Esophagus squamous epithelium (tissue), 5 donors: ENCODE measurements at regions not wholly inside any gene's neighbourhood (a gene's known extent, or its start where the extent isn't known, plus 50 kb on each side); places are given as distances from the start of the nearest gene placed in this dataset.

ENCODE experiments used
- DNase-seq: peaks from one replicate; lab custom pipeline; 2025; lab: John Stamatoyannopoulos, UW
- H3K27ac ChIP-seq, 4 donors: fragments of 200-600 bp; sonication (generic); one replicate each; pipeline ENCODE4 v1.5.1; 2016 to 2019; ENCODE audit warnings: mild to moderate bottlenecking in 1 of 4
- H3K27me3 ChIP-seq, 4 donors: fragments of 200-600 bp; sonication (generic); 1 replicate in 3 of 4; 2 replicates in 1 of 4; pipeline versions ENCODE4 v1.5.1 to v1.6.0; 2017 to 2021; ENCODE audit warnings: antibody characterized with exemption in 1 of 4
- H3K36me3 ChIP-seq, 3 donors: fragments of 200-600 bp; sonication (generic); one replicate each; pipeline ENCODE4 v1.5.1; 2016 to 2019
- H3K4me1 ChIP-seq, 3 donors: fragments of 200-600 bp; sonication (generic); one replicate each; pipeline ENCODE4 v1.5.1; 2017 to 2019
- H3K4me3 ChIP-seq, 4 donors: fragments of 200-600 bp; sonication (generic); 1 replicate in 3 of 4; 2 replicates in 1 of 4; pipeline ENCODE4 v1.5.1; 2016 to 2019; ENCODE audit warnings: mild to moderate bottlenecking in 2 of 4, moderate library complexity in 1 of 4
- H3K9me3 ChIP-seq, 3 donors: fragments of 200-600 bp; sonication (generic); one replicate each; pipeline ENCODE4 v1.5.1; 2016 to 2019
- CTCF ChIP-seq, 6 experiments: fragments of 450-650 bp in 4 of 6; fragments of 200-600 bp in 2 of 6; sonication (generic) in 2 of 6; IDR thresholded peaks; one replicate each; pipeline ENCODE4 v1.5.1; 2016 to 2019; ENCODE audit warnings: antibody characterized with exemption in 6 of 6, mild to moderate bottlenecking in 4 of 6, moderate library complexity in 4 of 6
- POLR2A ChIP-seq, 4 donors: fragments of 450-650 bp; IDR thresholded peaks; one replicate each; pipeline ENCODE4 v1.6.1; 2017; ENCODE audit warnings: antibody characterized with exemption in 4 of 4, mild to moderate bottlenecking in 4 of 4, moderate library complexity in 3 of 4
- WGBS, 2 donors: methylation state at CpG; one replicate each; pipeline ENCODE4 v1.1.5; 2018; 5-methylcytosine and 5-hydroxymethylcytosine counted together
- intact Hi-C: fragments of 100-400 bp; cut with DNase I; formaldehyde crosslinking; loops from one replicate; pipeline ENCODE4 v1.15.0; 2022
- donor health status: DM: yes; HTN: yes; CAD: no.

GRCh38 chr9:80009204-80009603 is 437.4 kb downstream of the TLE4 start:
- Histone ChIP-seq H3K4me3 (no peak overlapping the region), H3K4me1 (peaks cover 0 to 11% (median 0%) of the 10 kb centered on the region in 3 donors), H3K27ac (no peak overlapping the region), H3K9me3 (no peaks in the 10 kb centered on the region), H3K27me3 (no peaks in the 10 kb centered on the region), H3K36me3 (no peaks in the 10 kb centered on the region)
- intact Hi-C loops = no loop called here
- TF ChIP-seq POLR2A (IDR thresholded peaks at IDR 0.05) (no peak), CTCF (IDR thresholded peaks at IDR 0.05) (no peak)
- no peak for DNase-seq
- 80 to 90% methylated on average over 3 of the region's 3 CpGs for WGBS, 2 donors

- TF ChIP-seq CTCF (IDR thresholded peaks at IDR 0.05) (no peak), POLR2A (IDR thresholded peaks at IDR 0.05) (no peak)
- H3K27ac ChIP-seq = no peak overlapping the region
These were observed 432.9 kb downstream of the TLE4 start for GRCh38 chr9:80004714-80005113.

GRCh38 chr9:79990536-79990935 is 418.8 kb downstream of the TLE4 start:
- no peaks in the 10 kb centered on the region for H3K36me3 ChIP-seq
- DNase-seq = no peak
- no peaks in the 10 kb centered on the region for H3K9me3 ChIP-seq
- H3K27me3 ChIP-seq = no peaks in the 10 kb centered on the region
- TF ChIP-seq CTCF (IDR thresholded peaks at IDR 0.05) (no peak), POLR2A (IDR thresholded peaks at IDR 0.05) (no peak)
- H3K27ac ChIP-seq = no peak overlapping the region
- WGBS, 2 donors = 13 to 19% methylated on average over 1 of the region's 1 CpG
- intact Hi-C loops = no loop called here
- H3K4me3 ChIP-seq = no peak overlapping the region
- H3K4me1 ChIP-seq = peaks cover 0 to 13% (median 0%) of the 10 kb centered on the region in 3 donors

More at GRCh38 chr9:80004714-80005113, 432.9 kb downstream of the TLE4 start:
- intact Hi-C loops = no loop called here
- Histone ChIP-seq H3K27me3 (no peaks in the 10 kb centered on the region), H3K4me1 (peaks cover 0 to 11% (median 0%) of the 10 kb centered on the region in 3 donors), H3K4me3 (no peak overlapping the region), H3K36me3 (no peaks in the 10 kb centered on the region), H3K9me3 (no peaks in the 10 kb centered on the region)
- DNase-seq = no peak

- TF ChIP-seq CTCF (IDR thresholded peaks at IDR 0.05) = no peak
- no peak for TF ChIP-seq POLR2A (IDR thresholded peaks at IDR 0.05)
- peaks cover 0 to 27% (median 10%) of the 10 kb centered on the region in 3 donors for H3K4me1 ChIP-seq
- WGBS, 2 donors = 61 to 65% methylated on average over 5 to 6 of the region's 7 CpGs
- no peak overlapping the region for H3K27ac ChIP-seq
- no peak for DNase-seq
- no peaks in the 10 kb centered on the region for H3K9me3 ChIP-seq
- H3K27me3 ChIP-seq = no peaks in the 10 kb centered on the region
- H3K36me3 ChIP-seq = no peaks in the 10 kb centered on the region
- no peak overlapping the region for H3K4me3 ChIP-seq
- intact Hi-C loops = no loop called here
These were observed 417.3 kb downstream of the TLE4 start for GRCh38 chr9:79989079-79989478.

- intact Hi-C loops = no loop called here
- Histone ChIP-seq H3K4me3 (no peak overlapping the region), H3K27ac (no peak overlapping the region), H3K27me3 (no peaks in the 10 kb centered on the region), H3K4me1 (peaks cover 0 to 28% (median 10%) of the 10 kb centered on the region in 3 donors), H3K9me3 (no peaks in the 10 kb centered on the region), H3K36me3 (no peaks in the 10 kb centered on the region)
- no peak for DNase-seq
- TF ChIP-seq POLR2A (IDR thresholded peaks at IDR 0.05) (no peak), CTCF (IDR thresholded peaks at IDR 0.05) (no peak)
- 70 to 75% methylated on average over 1 of the region's 1 CpG for WGBS, 2 donors
These were observed 416.4 kb downstream of the TLE4 start for GRCh38 chr9:79988126-79988525.
